Endodermal cell (in vitro differentiated cells): ENCODE measurements at regions not wholly inside any gene's neighbourhood (a gene's known extent, or its start where the extent isn't known, plus 50 kb on each side); places are given as distances from the start of the nearest gene placed in this dataset.

Source experiments
- DNase-seq: peaks from one replicate; pipeline ENCODE4 v3.0.0-alpha.2; 2017
- H3K27ac ChIP-seq: 2 replicates; pipeline ENCODE4 v1.5.1; 2013; ENCODE audit warnings: mild to moderate bottlenecking, low read depth, low read length, moderate library complexity
- H3K27me3 ChIP-seq: 2 replicates; pipeline ENCODE4 v1.6.1; 2013; ENCODE audit warnings: mild to moderate bottlenecking, low read length, moderate library complexity; ENCODE audit not compliant: insufficient read depth, control insufficient read depth, poor library complexity, severe bottlenecking
- H3K36me3 ChIP-seq: 2 replicates; pipeline ENCODE4 v1.7.0; 2013; ENCODE audit warnings: mild to moderate bottlenecking, low read length, moderate library complexity; ENCODE audit not compliant: control insufficient read depth, insufficient read depth
- H3K4me1 ChIP-seq: one replicate; pipeline ENCODE4 v1.7.0; 2013; ENCODE audit warnings: low read length; ENCODE audit not compliant: control insufficient read depth, insufficient read depth
- H3K4me3 ChIP-seq: 2 replicates; pipeline ENCODE4 v1.5.1; 2013; ENCODE audit warnings: mild to moderate bottlenecking, low read length, moderate library complexity
- H3K9ac ChIP-seq: 2 replicates; pipeline ENCODE4 v1.6.1; 2013; ENCODE audit warnings: mild to moderate bottlenecking, low read length, moderate library complexity; ENCODE audit not compliant: poor library complexity, severe bottlenecking; ENCODE audit errors: extremely low read depth
- H3K9me3 ChIP-seq: 2 replicates; pipeline ENCODE4 v1.6.1; 2013; ENCODE audit warnings: mild to moderate bottlenecking, low read length, moderate library complexity; ENCODE audit not compliant: control insufficient read depth
- H3K27ac Mint-ChIP-seq: 2 replicates; pipeline ENCODE4 v1.8.0; 2020; ENCODE audit warnings: mixed read lengths
- H3K27me3 Mint-ChIP-seq: 2 replicates; pipeline ENCODE4 v1.8.0; 2021; ENCODE audit warnings: mild to moderate bottlenecking, mixed read lengths; ENCODE audit not compliant: insufficient read depth
- H3K36me3 Mint-ChIP-seq: 2 replicates; pipeline ENCODE4 v1.8.0; 2020; ENCODE audit warnings: low read depth, mixed read lengths
- H3K4me1 Mint-ChIP-seq: 2 replicates; pipeline ENCODE4 v1.8.0; 2020; ENCODE audit warnings: mixed read lengths
- H3K4me3 Mint-ChIP-seq: 2 replicates; pipeline ENCODE4 v1.8.0; 2020; ENCODE audit warnings: mild to moderate bottlenecking, moderate library complexity, mixed read lengths
- H3K9me3 Mint-ChIP-seq: 2 replicates; pipeline ENCODE4 v1.8.0; 2020; ENCODE audit warnings: mild to moderate bottlenecking, mixed read lengths
- CTCF ChIP-seq: fragments of 200-600 bp; sonication (generic); conservative IDR thresholded peaks from 2 replicates; pipeline ENCODE4 v1.5.0; 2021; ENCODE audit warnings: antibody characterized with exemption, mild to moderate bottlenecking
- WGBS, 2 experiments: methylation state at CpG; one replicate each; pipeline versions ENCODE4 v1.1.5 to v1.1.7; 2013; ENCODE audit warnings: missing lambda C conversion rate in 2 of 2, mixed read lengths in 1 of 2; ENCODE audit not compliant: insufficient coverage in 1 of 2, insufficient read length in 1 of 2; 5-methylcytosine and 5-hydroxymethylcytosine counted together

- DNase-seq: no peak
- Histone ChIP-seq H3K9ac (no peak overlapping the region), H3K4me3 (no peak overlapping the region), H3K4me1 (no peaks in the 10 kb centered on the region), H3K36me3 (no peaks in the 10 kb centered on the region), H3K27me3 (no peaks in the 10 kb centered on the region), H3K9me3 (no peaks in the 10 kb centered on the region), H3K27ac (no peak overlapping the region)
- H3K4me1 Mint-ChIP-seq: no peaks in the 10 kb centered on the region
- no peak overlapping the region for H3K27ac Mint-ChIP-seq
- 90 to 96% methylated on average over 15 to 25 of the region's 25 CpGs for WGBS, 2 experiments
- no peaks in the 10 kb centered on the region for H3K36me3 Mint-ChIP-seq
- H3K27me3 Mint-ChIP-seq: no peaks in the 10 kb centered on the region
- no peak for TF ChIP-seq CTCF
- H3K9me3 Mint-ChIP-seq: no peaks in the 10 kb centered on the region
- no peak overlapping the region for H3K4me3 Mint-ChIP-seq
Measured at GRCh38 chr7:156123362-156123761, 311.1 kb upstream of the SHH start.

GRCh38 chr7:156122752-156123354 lies 310.6 kb upstream of the SHH start:
- Histone ChIP-seq H3K27ac (no peak overlapping the region), H3K36me3 (no peaks in the 10 kb centered on the region), H3K4me3 (no peak overlapping the region), H3K4me1 (no peaks in the 10 kb centered on the region), H3K27me3 (no peaks in the 10 kb centered on the region), H3K9ac (no peak overlapping the region), H3K9me3 (no peaks in the 10 kb centered on the region)
- no peak for DNase-seq
- Mint-ChIP-seq H3K4me1 (no peaks in the 10 kb centered on the region), H3K27ac (no peak overlapping the region), H3K9me3 (no peaks in the 10 kb centered on the region), H3K27me3 (no peaks in the 10 kb centered on the region), H3K36me3 (no peaks in the 10 kb centered on the region), H3K4me3 (no peak overlapping the region)
- 90 to 91% methylated on average over 23 of the region's 23 CpGs for WGBS, 2 experiments
- no peak for TF ChIP-seq CTCF

GRCh38 chr7:156121956-156122355 lies 309.7 kb upstream of the SHH start:
- Mint-ChIP-seq H3K36me3 (no peaks in the 10 kb centered on the region), H3K4me1 (no peaks in the 10 kb centered on the region), H3K27ac (no peak overlapping the region), H3K9me3 (no peaks in the 10 kb centered on the region), H3K4me3 (no peak overlapping the region), H3K27me3 (no peaks in the 10 kb centered on the region)
- no peak for TF ChIP-seq CTCF
- no peaks in the 10 kb centered on the region for H3K9me3 ChIP-seq
- H3K36me3 ChIP-seq: no peaks in the 10 kb centered on the region
- no peak for DNase-seq
- no peak overlapping the region for H3K27ac ChIP-seq
- no peak overlapping the region for H3K9ac ChIP-seq
- WGBS, 2 experiments: 88 to 98% methylated on average over 9 to 17 of the region's 17 CpGs
- no peak overlapping the region for H3K4me3 ChIP-seq
- H3K4me1 ChIP-seq: no peaks in the 10 kb centered on the region
- no peaks in the 10 kb centered on the region for H3K27me3 ChIP-seq
